H1 (cell line): ENCODE measurements at regions not wholly inside any gene's neighbourhood (a gene's known extent, or its start where the extent isn't known, plus 50 kb on each side); places are given as distances from the start of the nearest gene placed in this dataset.

Experiments used
- CTCF ChIA-PET: fragments of 300-600 bp; sonication (Branson Sonifier 250); formaldehyde crosslinking; loops from one replicate; lab custom pipeline; 2021; ENCODE audit not compliant: partially characterized antibody; lab: Charles Lee
- POLR2A ChIA-PET: fragments of 300-600 bp; sonication (Branson Sonifier 250); formaldehyde crosslinking; loops from one replicate; lab custom pipeline; 2021; ENCODE audit warnings: inconsistent platforms; ENCODE audit not compliant: partially characterized antibody; lab: Charles Lee
- DNase-seq, 2 experiments: peaks; one replicate each; pipeline versions ENCODE4 v3.0.0 to v3.0.0-alpha.2; 2010 to 2022; ENCODE audit warnings: low spot score in 2 of 2, low read depth in 1 of 2, mixed read lengths in 1 of 2
- FAIRE-seq: peaks from 2 replicates; lab custom pipeline; 2011; peaks lifted over from hg19 to GRCh38; lab: Jason Lieb, UNC
- H2AFZ ChIP-seq: 2 replicates; pipeline ENCODE4 v1.8.1; 2012; ENCODE audit warnings: low read length, inconsistent platforms
- H2AK5ac ChIP-seq: 2 replicates; pipeline ENCODE4 v1.6.1; 2013; ENCODE audit warnings: low read depth, low read length
- H2BK120ac ChIP-seq: replicated peaks from 2 replicates; pipeline ENCODE3; 2013; ENCODE audit warnings: low read depth, low read length, inconsistent platforms
- H2BK12ac ChIP-seq: 2 replicates; pipeline ENCODE4 v1.6.1; 2013; ENCODE audit warnings: low read depth, low read length
- H2BK15ac ChIP-seq: 2 replicates; pipeline ENCODE4 v1.6.1; 2013; ENCODE audit warnings: low read length
- H2BK20ac ChIP-seq: 2 replicates; pipeline ENCODE4 v1.6.1; 2013; ENCODE audit warnings: low read length
- H2BK5ac ChIP-seq: 2 replicates; pipeline ENCODE4 v1.6.1; 2013; ENCODE audit warnings: low read depth, low read length
- H3K14ac ChIP-seq: 2 replicates; pipeline ENCODE4 v1.6.1; 2013; ENCODE audit warnings: inconsistent platforms; ENCODE audit not compliant: insufficient read length
- H3K18ac ChIP-seq: 2 replicates; pipeline ENCODE4 v1.6.1; 2013; ENCODE audit warnings: low read length; ENCODE audit errors: extremely low read depth
- H3K23ac ChIP-seq: 2 replicates; pipeline ENCODE4 v1.6.1; 2013; ENCODE audit warnings: inconsistent platforms; ENCODE audit not compliant: insufficient read length
- H3K23me2 ChIP-seq: 2 replicates; pipeline ENCODE4 v1.6.1; 2013; ENCODE audit warnings: low read depth, low read length
- H3K27ac ChIP-seq: 2 replicates; pipeline ENCODE4 v1.6.1; 2011; ENCODE audit warnings: low read depth, low read length, inconsistent platforms
- H3K27me3 ChIP-seq, 4 experiments: replicated peaks in 1 of 4; 1 replicate in 1 of 4; 2 replicates in 3 of 4; pipeline versions ENCODE4 v1.6.1 to v1.8.1; 2011 to 2013; ENCODE audit warnings: low read length in 3 of 4, mild to moderate bottlenecking in 3 of 4, inconsistent platforms in 2 of 4, mixed read lengths in 2 of 4, moderate library complexity in 1 of 4; ENCODE audit not compliant: control insufficient read depth in 3 of 4, insufficient read depth in 3 of 4; ENCODE audit errors: extremely low read depth in 1 of 4
- H3K36me3 ChIP-seq, 4 experiments: 2 replicates each; pipeline versions ENCODE4 v1.6.1 to v1.8.1; 2011 to 2013; ENCODE audit warnings: mild to moderate bottlenecking in 4 of 4, low read length in 3 of 4, moderate library complexity in 2 of 4, control low read depth in 1 of 4, inconsistent platforms in 1 of 4; ENCODE audit not compliant: insufficient read depth in 4 of 4, control insufficient read depth in 2 of 4
- H3K4ac ChIP-seq: replicated peaks from 2 replicates; pipeline ENCODE3; 2013; ENCODE audit warnings: low read length, low read depth, mixed read lengths, inconsistent platforms; ENCODE audit not compliant: insufficient read length
- H3K4me1 ChIP-seq, 4 experiments: replicated peaks in 1 of 4; 1 replicate in 1 of 4; 2 replicates in 3 of 4; pipeline versions ENCODE4 v1.6.1 to v1.8.1; 2011 to 2013; ENCODE audit warnings: low read length in 3 of 4, inconsistent platforms in 2 of 4, mixed read lengths in 1 of 4; ENCODE audit not compliant: insufficient read depth in 4 of 4, control insufficient read depth in 3 of 4
- H3K4me2 ChIP-seq, 2 experiments: 2 replicates each; pipeline versions ENCODE4 v1.6.1 to v1.8.1; 2011 to 2013; ENCODE audit warnings: low read depth in 2 of 2, low read length in 2 of 2, control low read depth in 1 of 2, inconsistent platforms in 1 of 2, mild to moderate bottlenecking in 1 of 2; ENCODE audit not compliant: insufficient read depth in 1 of 2
- H3K4me3 ChIP-seq, 4 experiments: fragments of 200-600, 300-600 bp in 1 of 4; sonication (generic), shearing (Covaris generic), sonication (Bioruptor Twin) in 1 of 4; 2 replicates each; pipeline versions ENCODE4 v1.5.1 to v1.8.1; 2011 to 2016; ENCODE audit warnings: low read length in 4 of 4, low read depth in 3 of 4, control low read depth in 2 of 4, inconsistent platforms in 2 of 4, mild to moderate bottlenecking in 2 of 4, mixed read lengths in 1 of 4, moderate library complexity in 1 of 4; ENCODE audit not compliant: insufficient read depth in 2 of 4; ENCODE audit errors: extremely low read depth in 1 of 4
- H3K56ac ChIP-seq: replicated peaks from 2 replicates; pipeline ENCODE3; 2013; ENCODE audit warnings: low read depth, mild to moderate bottlenecking, mixed read lengths, low read length, inconsistent platforms; ENCODE audit not compliant: insufficient read length
- H3K79me1 ChIP-seq: 2 replicates; pipeline ENCODE4 v1.6.1; 2013; ENCODE audit warnings: low read depth, low read length, control low read depth
- H3K79me2 ChIP-seq, 2 experiments: 2 replicates each; pipeline versions ENCODE4 v1.6.1 to v1.8.1; 2012 to 2013; ENCODE audit warnings: low read length in 2 of 2, mild to moderate bottlenecking in 2 of 2, inconsistent platforms in 1 of 2; ENCODE audit not compliant: insufficient read depth in 2 of 2, control insufficient read depth in 1 of 2
- H3K9ac ChIP-seq, 4 experiments: replicated peaks in 1 of 4; 1 replicate in 1 of 4; 2 replicates in 3 of 4; pipeline versions ENCODE4 v1.6.1 to v1.8.1; 2011 to 2013; ENCODE audit warnings: low read depth in 3 of 4, low read length in 3 of 4, control low read depth in 2 of 4, mild to moderate bottlenecking in 2 of 4, moderate library complexity in 2 of 4, inconsistent platforms in 1 of 4; ENCODE audit errors: extremely low read depth in 1 of 4
- H3K9me3 ChIP-seq, 2 experiments: 2 replicates each; pipeline versions ENCODE4 v1.6.1 to v1.8.1; 2012 to 2013; ENCODE audit warnings: mild to moderate bottlenecking in 2 of 2, moderate library complexity in 2 of 2, control low read depth in 1 of 2, inconsistent platforms in 1 of 2, low read depth in 1 of 2, low read length in 1 of 2, mixed read lengths in 1 of 2; ENCODE audit not compliant: insufficient read depth in 2 of 2
- H4K20me1 ChIP-seq, 2 experiments: replicated peaks in 1 of 2; 2 replicates each; pipeline versions ENCODE3 to v1.8.1; 2011 to 2013; ENCODE audit warnings: inconsistent platforms in 2 of 2, low read length in 2 of 2, mild to moderate bottlenecking in 1 of 2; ENCODE audit not compliant: insufficient read depth in 2 of 2, control insufficient read depth in 1 of 2
- H4K5ac ChIP-seq: 2 replicates; pipeline ENCODE4 v1.6.1; 2013; ENCODE audit warnings: low read length, low read depth, mixed read lengths, inconsistent platforms; ENCODE audit not compliant: insufficient read length
- H4K8ac ChIP-seq: 2 replicates; pipeline ENCODE4 v1.8.0; 2013; ENCODE audit warnings: mild to moderate bottlenecking, moderate library complexity, low read length, inconsistent platforms; ENCODE audit not compliant: insufficient read depth; ENCODE audit errors: extremely low read depth
- H4K91ac ChIP-seq: replicated peaks from 2 replicates; pipeline ENCODE3; 2013; ENCODE audit warnings: low read length, mixed read lengths, inconsistent platforms; ENCODE audit not compliant: insufficient read length
- JUN ChIP-seq: IDR thresholded peaks from 2 replicates; pipeline ENCODE4 v1.6.1; 2011; ENCODE audit warnings: low read depth, mild to moderate bottlenecking, improper control_type of control experiment, low read length
- JUND ChIP-seq: IDR thresholded peaks from 2 replicates; pipeline ENCODE4 v1.6.1; 2011; ENCODE audit warnings: mild to moderate bottlenecking, improper control_type of control experiment, low read length
- KDM4A ChIP-seq: IDR thresholded peaks from one replicate; pipeline ENCODE4 v1.7.1; 2012; ENCODE audit warnings: low read depth, mild to moderate bottlenecking, moderate library complexity, low read length, inconsistent platforms; ENCODE audit not compliant: severe bottlenecking
- KDM5A ChIP-seq: fragments of 200-600 bp; IDR thresholded peaks from 2 replicates; pipeline ENCODE4 v1.7.1; 2012; ENCODE audit warnings: mild to moderate bottlenecking, low read length, inconsistent platforms, mixed read lengths
- MAX ChIP-seq: IDR thresholded peaks from 2 replicates; pipeline ENCODE4 v1.6.1; 2012; ENCODE audit warnings: inconsistent platforms
- SIN3A ChIP-seq, 2 experiments: IDR thresholded peaks in 1 of 2; conservative IDR thresholded peaks in 1 of 2; 2 replicates each; pipeline ENCODE4 v1.6.1; 2011 to 2012; ENCODE audit warnings: low read length in 2 of 2, improper control_type of control experiment in 1 of 2, low read depth in 1 of 2, mild to moderate bottlenecking in 1 of 2
- SP4 ChIP-seq: IDR thresholded peaks from 2 replicates; pipeline ENCODE4 v1.6.1; 2012; ENCODE audit warnings: low read length, inconsistent platforms
- WGBS, 2 experiments: shearing (Covaris generic) in 1 of 2; methylation state at CpG; one replicate each; pipeline versions ENCODE4 v1.1.6 to v1.1.7; 2013 to 2015; ENCODE audit warnings: low lambda C conversion rate in 2 of 2, mixed read lengths in 2 of 2, inconsistent platforms in 1 of 2, low coverage in 1 of 2, missing lambda C conversion rate in 1 of 2; ENCODE audit not compliant: insufficient replicate concordance in 2 of 2, insufficient coverage in 1 of 2, insufficient read length in 1 of 2; ENCODE audit errors: extremely low coverage in 1 of 2, missing lambda C conversion rate in 1 of 2; 5-methylcytosine and 5-hydroxymethylcytosine counted together

DNA sequence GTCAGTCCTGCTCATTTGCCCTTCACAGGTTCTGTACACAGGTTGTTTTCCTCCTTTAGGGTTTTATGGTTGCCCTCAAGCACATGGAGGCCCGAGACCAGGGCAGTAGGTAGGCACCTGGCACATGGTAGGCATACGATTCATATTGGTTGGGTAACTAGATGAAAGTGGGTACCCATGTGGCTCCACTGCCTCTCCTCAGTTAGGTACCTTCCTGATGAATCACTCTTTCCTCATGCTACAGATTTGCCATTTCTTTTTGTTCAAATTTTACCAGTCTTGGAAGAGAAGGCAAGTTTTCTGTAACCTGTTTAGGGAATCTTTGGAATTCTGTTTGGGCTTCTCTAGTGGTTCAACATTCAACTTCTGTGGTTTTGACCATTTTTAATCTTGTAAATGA lies 121.3 kb downstream of the FHIP1A start:
- no peak overlapping the region for H2BK20ac ChIP-seq
- no peaks in the 10 kb centered on the region for H3K27me3 ChIP-seq
- ChIA-PET POLR2A (no interaction called here), CTCF (no interaction called here)
- H2AFZ ChIP-seq, result no peak overlapping the region
- H2BK12ac ChIP-seq, result no peak overlapping the region
- no peak for DNase-seq
- no peak overlapping the region for H3K14ac ChIP-seq
- no peak overlapping the region for H3K4ac ChIP-seq
- peaks cover 4% of the 10 kb centered on the region; the same call in 1 of the 2 replicates for H3K79me1 ChIP-seq
- H3K18ac ChIP-seq, result no peak overlapping the region
- no peak overlapping the region for H2BK5ac ChIP-seq
- H3K4me2 ChIP-seq, result no peak overlapping the region
- H2BK120ac ChIP-seq, result no peak overlapping the region
- H3K4me3 ChIP-seq, result no peak overlapping the region
- H3K23me2 ChIP-seq, result no peaks in the 10 kb centered on the region
- TF ChIP-seq SIN3A (conservative IDR thresholded peaks at IDR 0.05 in 1 of 2, IDR thresholded peaks at IDR 0.05 in 1 of 2; ENCODE audit: low read depth in 1 of 2, low read length in 2 of 2), result no peak
- no peak for TF ChIP-seq SP4
- no peak for TF ChIP-seq JUND
- TF ChIP-seq JUN, result no peak
- no peak for TF ChIP-seq KDM5A
- TF ChIP-seq KDM4A, result no peak
- no peak for TF ChIP-seq MAX
- TF ChIP-seq, all 59 proteins: peak for 0
- Histone ChIP-seq H4K8ac (no peak overlapping the region), H4K91ac (no peak overlapping the region), H2AK5ac (no peak overlapping the region), H4K5ac (no peak overlapping the region), H3K36me3 (no peaks in the 10 kb centered on the region), H3K4me1 (peaks cover 2 to 12% (median 4%) of the 10 kb centered on the region in 4 experiments; a peak in 4 of 7 replicates), H4K20me1 (no peaks in the 10 kb centered on the region), H3K9me3 (peaks cover 0 to 12% of the 10 kb centered on the region in 2 experiments; a peak in 1 of 4 replicates), H3K27ac (no peak overlapping the region), H3K56ac (no peak overlapping the region), H3K23ac (no peak overlapping the region), H3K9ac (no peak overlapping the region), H3K79me2 (peaks cover 0 to 18% of the 10 kb centered on the region in 2 experiments; a peak in 2 of 4 replicates), H2BK15ac (no peak overlapping the region)
- 92% methylated on average over 2 of the region's 2 CpGs; no CpG with 5 or more reads in 1 of the 2 experiments for WGBS, 2 experiments
- FAIRE-seq, result no peak
